Endodermal cell (in vitro differentiated cells): ENCODE measurements at regions not wholly inside any gene's neighbourhood (a gene's known extent, or its start where the extent isn't known, plus 50 kb on each side); places are given as distances from the start of the nearest gene placed in this dataset.

ENCODE experiments used
- DNase-seq: peaks from one replicate; pipeline ENCODE4 v3.0.0-alpha.2; 2017
- H3K27ac ChIP-seq: 2 replicates; pipeline ENCODE4 v1.5.1; 2013; ENCODE audit warnings: mild to moderate bottlenecking, low read depth, low read length, moderate library complexity
- H3K27me3 ChIP-seq: 2 replicates; pipeline ENCODE4 v1.6.1; 2013; ENCODE audit warnings: mild to moderate bottlenecking, low read length, moderate library complexity; ENCODE audit not compliant: insufficient read depth, control insufficient read depth, poor library complexity, severe bottlenecking
- H3K36me3 ChIP-seq: 2 replicates; pipeline ENCODE4 v1.7.0; 2013; ENCODE audit warnings: mild to moderate bottlenecking, low read length, moderate library complexity; ENCODE audit not compliant: control insufficient read depth, insufficient read depth
- H3K4me1 ChIP-seq: one replicate; pipeline ENCODE4 v1.7.0; 2013; ENCODE audit warnings: low read length; ENCODE audit not compliant: control insufficient read depth, insufficient read depth
- H3K4me3 ChIP-seq: 2 replicates; pipeline ENCODE4 v1.5.1; 2013; ENCODE audit warnings: mild to moderate bottlenecking, low read length, moderate library complexity
- H3K9ac ChIP-seq: 2 replicates; pipeline ENCODE4 v1.6.1; 2013; ENCODE audit warnings: mild to moderate bottlenecking, low read length, moderate library complexity; ENCODE audit not compliant: poor library complexity, severe bottlenecking; ENCODE audit errors: extremely low read depth
- H3K9me3 ChIP-seq: 2 replicates; pipeline ENCODE4 v1.6.1; 2013; ENCODE audit warnings: mild to moderate bottlenecking, low read length, moderate library complexity; ENCODE audit not compliant: control insufficient read depth
- H3K27ac Mint-ChIP-seq: 2 replicates; pipeline ENCODE4 v1.8.0; 2020; ENCODE audit warnings: mixed read lengths
- H3K27me3 Mint-ChIP-seq: 2 replicates; pipeline ENCODE4 v1.8.0; 2021; ENCODE audit warnings: mild to moderate bottlenecking, mixed read lengths; ENCODE audit not compliant: insufficient read depth
- H3K36me3 Mint-ChIP-seq: 2 replicates; pipeline ENCODE4 v1.8.0; 2020; ENCODE audit warnings: low read depth, mixed read lengths
- H3K4me1 Mint-ChIP-seq: 2 replicates; pipeline ENCODE4 v1.8.0; 2020; ENCODE audit warnings: mixed read lengths
- H3K4me3 Mint-ChIP-seq: 2 replicates; pipeline ENCODE4 v1.8.0; 2020; ENCODE audit warnings: mild to moderate bottlenecking, moderate library complexity, mixed read lengths
- H3K9me3 Mint-ChIP-seq: 2 replicates; pipeline ENCODE4 v1.8.0; 2020; ENCODE audit warnings: mild to moderate bottlenecking, mixed read lengths
- CTCF ChIP-seq: fragments of 200-600 bp; sonication (generic); conservative IDR thresholded peaks from 2 replicates; pipeline ENCODE4 v1.5.0; 2021; ENCODE audit warnings: antibody characterized with exemption, mild to moderate bottlenecking
- WGBS, 2 experiments: methylation state at CpG; one replicate each; pipeline versions ENCODE4 v1.1.5 to v1.1.7; 2013; ENCODE audit warnings: missing lambda C conversion rate in 2 of 2, mixed read lengths in 1 of 2; ENCODE audit not compliant: insufficient coverage in 1 of 2, insufficient read length in 1 of 2; 5-methylcytosine and 5-hydroxymethylcytosine counted together

DNA sequence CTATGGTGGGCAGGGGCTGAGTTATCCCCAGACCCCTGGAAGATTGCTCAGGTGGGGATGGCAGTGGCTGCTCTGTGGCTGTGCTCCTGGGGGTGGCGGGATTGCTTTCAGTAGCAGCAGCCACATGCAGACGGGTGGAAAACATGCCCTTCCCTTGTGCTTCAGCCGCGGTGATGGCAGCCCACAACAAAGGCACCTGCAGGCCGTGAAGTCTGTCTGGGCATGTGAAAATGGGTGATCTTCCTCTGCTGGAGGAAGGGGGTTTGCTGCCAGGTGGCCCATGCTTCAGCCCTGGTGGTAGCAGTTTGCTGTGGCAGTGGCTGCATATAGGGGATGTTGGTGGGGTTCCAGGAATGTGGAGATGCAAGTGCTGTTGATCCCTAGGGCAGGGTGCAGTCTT is 326.2 kb upstream of the RGS6 start:
- Mint-ChIP-seq H3K27me3 (no peaks in the 10 kb centered on the region), H3K4me3 (no peak overlapping the region), H3K9me3 (peaks cover 1% of the 10 kb centered on the region), H3K27ac (peak overlapping the region; percentile 65), H3K36me3 (peaks cover 1% of the 10 kb centered on the region), H3K4me1 (peaks cover 43% of the 10 kb centered on the region)
- no peak overlapping the region for H3K27ac ChIP-seq
- H3K9ac ChIP-seq: no peak overlapping the region
- peak; percentile 14 for TF ChIP-seq CTCF
- H3K4me3 ChIP-seq: no peak overlapping the region
- peaks cover 10% of the 10 kb centered on the region for H3K4me1 ChIP-seq
- peaks cover 1% of the 10 kb centered on the region for H3K36me3 ChIP-seq
- peaks cover 5% of the 10 kb centered on the region for H3K9me3 ChIP-seq
- peak; percentile 50 for DNase-seq
- 90 to 93% methylated on average over 2 to 5 of the region's 5 CpGs for WGBS, 2 experiments
- no peaks in the 10 kb centered on the region for H3K27me3 ChIP-seq

DNA sequence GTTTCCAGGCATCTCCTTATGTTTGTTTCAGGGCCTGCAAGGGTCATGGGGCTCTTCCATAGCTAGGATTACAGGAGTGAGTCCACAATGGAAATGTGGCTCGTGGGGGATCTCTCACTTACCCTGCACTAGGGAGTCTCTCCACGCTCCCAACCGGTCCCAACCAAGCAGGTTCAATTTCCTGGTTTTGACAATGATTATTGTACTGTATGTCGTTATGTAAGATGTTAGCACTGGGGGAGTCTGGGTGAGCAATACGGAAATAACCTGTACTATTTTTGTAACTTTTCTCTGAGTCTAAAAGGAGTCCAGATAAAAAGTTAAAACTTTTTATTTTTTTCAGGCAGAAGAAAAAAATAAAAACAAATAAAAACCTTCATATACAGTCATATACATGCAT is 325.7 kb upstream of the RGS6 start:
- DNase-seq: no peak
- Mint-ChIP-seq H3K4me3 (no peak overlapping the region), H3K27ac (peak overlapping the region; percentile 65), H3K9me3 (no peaks in the 10 kb centered on the region), H3K4me1 (peaks cover 43% of the 10 kb centered on the region), H3K36me3 (no peaks in the 10 kb centered on the region), H3K27me3 (no peaks in the 10 kb centered on the region)
- Histone ChIP-seq H3K4me3 (no peak overlapping the region), H3K4me1 (peaks cover 10% of the 10 kb centered on the region), H3K27me3 (no peaks in the 10 kb centered on the region), H3K36me3 (no peaks in the 10 kb centered on the region), H3K9me3 (peaks cover 5% of the 10 kb centered on the region), H3K27ac (no peak overlapping the region), H3K9ac (no peak overlapping the region)
- no peak for TF ChIP-seq CTCF
- WGBS, 2 experiments: 93% methylated on average over 5 of the region's 5 CpGs; no CpG with 5 or more reads in 1 of the 2 experiments

DNA sequence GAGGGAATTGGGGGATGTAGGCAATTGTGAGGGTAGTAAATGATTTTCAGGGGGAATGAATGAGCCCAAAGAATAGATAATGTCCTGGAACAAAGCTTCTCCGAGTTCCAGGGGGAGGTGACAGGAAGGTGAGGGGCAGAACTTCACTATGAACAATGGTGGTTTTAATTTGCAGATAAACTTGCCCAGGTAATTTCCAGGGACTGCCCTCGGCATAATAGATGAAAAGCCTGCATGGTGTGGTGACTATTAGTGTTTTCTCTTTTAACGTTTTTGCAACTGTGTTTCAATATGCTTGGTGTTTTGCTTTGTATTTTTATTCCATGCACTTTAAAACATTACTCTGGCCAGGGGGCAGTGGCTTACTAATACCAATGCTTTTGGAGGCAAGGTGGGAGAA is 325.2 kb upstream of the RGS6 start:
- Histone ChIP-seq H3K9ac (no peak overlapping the region), H3K27me3 (no peaks in the 10 kb centered on the region), H3K9me3 (peaks cover 5% of the 10 kb centered on the region), H3K27ac (no peak overlapping the region), H3K4me3 (peak overlapping the region; percentile 72), H3K4me1 (peaks cover 10% of the 10 kb centered on the region), H3K36me3 (no peaks in the 10 kb centered on the region)
- Mint-ChIP-seq H3K36me3 (no peaks in the 10 kb centered on the region), H3K4me3 (no peak overlapping the region), H3K27ac (peak overlapping the region; percentile 50), H3K9me3 (no peaks in the 10 kb centered on the region), H3K27me3 (no peaks in the 10 kb centered on the region), H3K4me1 (peaks cover 43% of the 10 kb centered on the region)
- TF ChIP-seq CTCF: no peak
- no peak for DNase-seq
- WGBS, 2 experiments: 69 to 85% methylated on average over 1 to 2 of the region's 3 CpGs
